GM12878 (cell line): ENCODE measurements at regions not wholly inside any gene's neighbourhood (a gene's known extent, or its start where the extent isn't known, plus 50 kb on each side); places are given as distances from the start of the nearest gene placed in this dataset.

ENCODE experiments used
- ATAC-seq: fragments of 200-7000 bp; cut with Tn5 transposase; 3 replicates; pipeline ENCODE4 v1.9.1; 2020; ENCODE audit warnings: mild to moderate bottlenecking, moderate library complexity
- BruUV-seq: library from RNA; stranded (reverse); fragments of 400-500 nt; replicated peaks from 2 replicates; lab custom pipeline; 2021; lab: Mats Ljungman, UMichigan
- CTCF ChIA-PET: fragments of 300-600 bp; sonication (Branson Sonifier 250); formaldehyde crosslinking; extraction: SDS; loops from one replicate; lab custom pipeline; 2021; ENCODE audit warnings: inconsistent platforms; lab: Yijun Ruan, JAX
- POLR2A ChIA-PET: fragments of 350-600 bp; formaldehyde crosslinking; extraction: SDS; loops from one replicate; lab custom pipeline; 2021; ENCODE audit warnings: inconsistent platforms; lab: Charles Lee
- RAD21 ChIA-PET: fragments of 300-600 bp; sonication (Branson Sonifier 250); formaldehyde crosslinking; loops from one replicate; lab custom pipeline; 2023; ENCODE audit warnings: antibody characterized with exemption; ENCODE audit not compliant: unreplicated experiment; lab: Charles Lee
- SMC1A ChIA-PET: fragments of 300-600 bp; sonication (Branson Sonifier 250); formaldehyde crosslinking; loops from one replicate; lab custom pipeline; 2023; ENCODE audit not compliant: unreplicated experiment, uncharacterized antibody; lab: Charles Lee
- DNase-seq: peaks from one replicate; pipeline ENCODE4 v3.0.0-alpha.2; 2011; ENCODE audit warnings: low read depth, low spot score
- FAIRE-seq: peaks from 3 replicates; lab custom pipeline; 2011; peaks lifted over from hg19 to GRCh38; lab: Jason Lieb, UNC
- H2AFZ ChIP-seq: 2 replicates; pipeline ENCODE4 v1.6.0; 2011; ENCODE audit warnings: low read depth, low read length, control low read depth; ENCODE audit not compliant: control insufficient read depth
- H3K27ac ChIP-seq: 2 replicates; pipeline ENCODE4 v1.5.1; 2011; ENCODE audit warnings: control low read depth; ENCODE audit not compliant: control insufficient read depth, insufficient read depth
- H3K27me3 ChIP-seq, 2 experiments: replicated peaks in 1 of 2; 2 replicates each; pipeline versions ENCODE4 v1.6.0 to v1.6.1; 2011; ENCODE audit warnings: low read length in 1 of 2; ENCODE audit not compliant: control insufficient read depth in 2 of 2, insufficient read depth in 2 of 2
- H3K36me3 ChIP-seq, 2 experiments: 2 replicates each; pipeline ENCODE4 v1.5.1; 2011; ENCODE audit warnings: low read length in 1 of 2; ENCODE audit not compliant: control insufficient read depth in 2 of 2, insufficient read depth in 2 of 2
- H3K4me1 ChIP-seq: 2 replicates; pipeline ENCODE4 v1.6.1; 2011; ENCODE audit warnings: mild to moderate bottlenecking, low read length, moderate library complexity, mixed read lengths; ENCODE audit not compliant: control insufficient read depth, insufficient read depth
- H3K4me2 ChIP-seq: 2 replicates; pipeline ENCODE4 v1.6.0; 2011; ENCODE audit warnings: control low read depth; ENCODE audit not compliant: control insufficient read depth, insufficient read depth
- H3K4me3 ChIP-seq: fragments of 200-600 bp; sonication (generic); 2 replicates; pipeline ENCODE4 v1.5.1; 2016
- H3K79me2 ChIP-seq: 2 replicates; pipeline ENCODE4 v1.6.0; 2011; ENCODE audit warnings: low read length; ENCODE audit not compliant: control insufficient read depth, insufficient read depth
- H3K9ac ChIP-seq: 2 replicates; pipeline ENCODE4 v1.8.0; 2011; ENCODE audit warnings: low read length, control low read depth, mixed read lengths; ENCODE audit not compliant: control insufficient read depth, insufficient read depth
- H3K9me3 ChIP-seq: replicated peaks from 3 replicates; pipeline ENCODE4 v1.5.1; 2011; ENCODE audit warnings: mild to moderate bottlenecking, low read length; ENCODE audit not compliant: control insufficient read depth, insufficient read depth
- H4K20me1 ChIP-seq: 2 replicates; pipeline ENCODE4 v1.6.0; 2011; ENCODE audit not compliant: control insufficient read depth, insufficient read depth
- BHLHE40 ChIP-seq, 2 experiments: fragments of 450-650 bp in 1 of 2; IDR thresholded peaks; 2 replicates each; pipeline ENCODE4 v1.6.1; 2011 to 2017; ENCODE audit warnings: low read depth in 2 of 2, borderline replicate concordance in 1 of 2, improper control_type of control experiment in 1 of 2, low read length in 1 of 2, mild to moderate bottlenecking in 1 of 2
- EP300 ChIP-seq, 2 experiments: fragments of 150-350 bp in 1 of 2; IDR thresholded peaks; 2 replicates each; pipeline ENCODE4 v1.6.1; 2011 to 2012; ENCODE audit warnings: low read depth in 2 of 2, low read length in 2 of 2, borderline replicate concordance in 1 of 2, improper control_type of control experiment in 1 of 2, inconsistent platforms in 1 of 2; ENCODE audit not compliant: control insufficient read depth in 1 of 2
- EZH2 ChIP-seq: IDR thresholded peaks from 2 replicates; pipeline ENCODE4 v1.6.1; 2012; ENCODE audit warnings: low read depth, mild to moderate bottlenecking, control low read depth, inconsistent platforms, low read length, borderline replicate concordance; ENCODE audit not compliant: control insufficient read depth
- GABPA ChIP-seq: IDR thresholded peaks from 2 replicates; pipeline ENCODE4 v1.6.1; 2014; ENCODE audit warnings: antibody characterized with exemption, low read depth, mild to moderate bottlenecking, inconsistent platforms
- MTA3 ChIP-seq: IDR thresholded peaks from 2 replicates; pipeline ENCODE4 v1.6.1; 2012; ENCODE audit warnings: low read length, inconsistent platforms, borderline replicate concordance
- NFYB ChIP-seq: IDR thresholded peaks from 2 replicates; pipeline ENCODE4 v1.6.1; 2011; ENCODE audit warnings: low read depth, mild to moderate bottlenecking, low read length, improper control_type of control experiment, moderate library complexity; ENCODE audit not compliant: insufficient read depth
- SMARCA5 ChIP-seq: fragments of 450-650 bp; IDR thresholded peaks from 2 replicates; pipeline ENCODE4 v1.6.1; 2017; ENCODE audit warnings: mild to moderate bottlenecking
- SREBF2 ChIP-seq: IDR thresholded peaks from 2 replicates; pipeline ENCODE4 v1.6.1; 2012; ENCODE audit warnings: mild to moderate bottlenecking, low read length
- YY1 ChIP-seq: IDR thresholded peaks from 2 replicates; pipeline ENCODE4 v1.6.1; 2011; ENCODE audit warnings: low read depth, mild to moderate bottlenecking, low read length
- ZNF622 ChIP-seq: fragments of 450-650 bp; IDR thresholded peaks from 2 replicates; pipeline ENCODE4 v1.6.1; 2017; ENCODE audit warnings: mild to moderate bottlenecking, inconsistent platforms
- WGBS: methylation state at CpG from one replicate; pipeline ENCODE4 v1.1.6; 2016; ENCODE audit warnings: low lambda C conversion rate; ENCODE audit not compliant: insufficient replicate concordance, insufficient coverage; ENCODE audit errors: missing lambda C conversion rate; 5-methylcytosine and 5-hydroxymethylcytosine counted together
- in situ Hi-C: fragments of 300-500 bp; cut with MboI; formaldehyde crosslinking; loops from 9 replicates; pipeline ENCODE4 v1.14.3; 2018; ENCODE audit warnings: mixed read lengths
- intact Hi-C: fragments of 100-400 bp; cut with micrococcal nuclease; formaldehyde crosslinking; loops from one replicate; pipeline ENCODE4 v1.14.2; 2022; ENCODE audit not compliant: unreplicated experiment
- TF ChIP-seq, protein P1 (sequence below): IDR thresholded peaks from 2 replicates; pipeline ENCODE4 v1.6.1; 2011; ENCODE audit warnings: borderline replicate concordance, low read depth, mild to moderate bottlenecking, moderate library complexity, mixed read lengths, low read length; ENCODE audit not compliant: insufficient read depth; ENCODE audit errors: extremely low read length
- TF ChIP-seq, protein P2 (sequence below): IDR thresholded peaks from 2 replicates; pipeline ENCODE4 v1.6.1; 2012; ENCODE audit warnings: low read length, inconsistent platforms
- TF ChIP-seq, protein P3 (sequence below): fragments of 450-650 bp; IDR thresholded peaks from 2 replicates; pipeline ENCODE4 v1.6.1; 2017; ENCODE audit warnings: mild to moderate bottlenecking
- TF ChIP-seq, protein P4 (sequence below): fragments of 450-650 bp; IDR thresholded peaks from 2 replicates; pipeline ENCODE4 v1.6.1; 2017; ENCODE audit warnings: antibody characterized with exemption, mild to moderate bottlenecking, moderate library complexity

DNA sequence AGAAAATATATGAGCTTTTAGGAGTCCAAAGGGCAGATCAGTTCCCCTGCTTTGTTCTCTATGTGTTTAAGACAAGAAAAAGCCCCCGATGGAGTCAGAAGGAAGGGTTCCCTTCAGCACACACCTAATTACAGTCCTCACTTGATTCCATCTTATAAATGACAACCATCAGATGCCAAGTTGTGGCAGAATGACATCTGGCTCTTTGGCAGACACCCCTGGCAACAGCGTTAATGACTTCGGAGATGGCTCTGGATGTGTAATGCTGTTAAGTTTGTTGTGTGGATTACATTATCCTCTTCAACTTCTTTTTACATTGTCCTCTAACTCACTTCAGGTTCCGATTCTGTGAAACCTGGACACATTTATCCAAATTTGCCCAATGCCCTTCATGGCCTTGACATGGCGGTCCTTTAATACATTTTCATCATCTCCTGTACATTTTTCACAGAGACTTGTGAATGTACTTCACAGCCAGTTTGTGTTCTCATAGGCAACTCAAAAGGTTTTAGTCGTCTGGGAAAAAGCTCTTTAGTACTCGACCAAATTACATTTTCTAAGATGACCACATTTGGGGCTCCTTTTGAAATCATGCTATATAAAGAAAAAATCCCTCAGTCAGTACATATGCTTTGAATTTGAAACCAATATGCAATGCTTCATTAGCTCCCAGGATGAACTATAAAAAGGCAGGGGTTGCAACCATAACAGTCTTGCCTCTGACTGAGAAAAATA, 667.8 kb downstream of the NOVA1 start:
- ChIA-PET SMC1A (no interaction called here), CTCF (no interaction called here)
- no peak overlapping the region for H3K4me2 ChIP-seq
- TF ChIP-seq EZH2 (no peak), MTA3 (no peak), BHLHE40 (IDR thresholded peaks at IDR 0.05; ENCODE audit: borderline replicate concordance in 1 of 2, low read depth in 2 of 2, low read length in 1 of 2) (no peak), NFYB (no peak), SMARCA5 (no peak), YY1 (no peak), GABPA (no peak), SREBF2 (no peak), EP300 (IDR thresholded peaks at IDR 0.05; ENCODE audit: borderline replicate concordance in 1 of 2, control insufficient read depth in 1 of 2, low read depth in 2 of 2, low read length in 2 of 2) (no peak), ZNF622 (no peak)
- TF ChIP-seq, protein P1, sequence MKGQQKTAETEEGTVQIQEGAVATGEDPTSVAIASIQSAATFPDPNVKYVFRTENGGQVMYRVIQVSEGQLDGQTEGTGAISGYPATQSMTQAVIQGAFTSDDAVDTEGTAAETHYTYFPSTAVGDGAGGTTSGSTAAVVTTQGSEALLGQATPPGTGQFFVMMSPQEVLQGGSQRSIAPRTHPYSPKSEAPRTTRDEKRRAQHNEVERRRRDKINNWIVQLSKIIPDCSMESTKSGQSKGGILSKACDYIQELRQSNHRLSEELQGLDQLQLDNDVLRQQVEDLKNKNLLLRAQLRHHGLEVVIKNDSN: no peak
- TF ChIP-seq, protein P2, sequence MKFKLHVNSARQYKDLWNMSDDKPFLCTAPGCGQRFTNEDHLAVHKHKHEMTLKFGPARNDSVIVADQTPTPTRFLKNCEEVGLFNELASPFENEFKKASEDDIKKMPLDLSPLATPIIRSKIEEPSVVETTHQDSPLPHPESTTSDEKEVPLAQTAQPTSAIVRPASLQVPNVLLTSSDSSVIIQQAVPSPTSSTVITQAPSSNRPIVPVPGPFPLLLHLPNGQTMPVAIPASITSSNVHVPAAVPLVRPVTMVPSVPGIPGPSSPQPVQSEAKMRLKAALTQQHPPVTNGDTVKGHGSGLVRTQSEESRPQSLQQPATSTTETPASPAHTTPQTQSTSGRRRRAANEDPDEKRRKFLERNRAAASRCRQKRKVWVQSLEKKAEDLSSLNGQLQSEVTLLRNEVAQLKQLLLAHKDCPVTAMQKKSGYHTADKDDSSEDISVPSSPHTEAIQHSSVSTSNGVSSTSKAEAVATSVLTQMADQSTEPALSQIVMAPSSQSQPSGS: no peak
- TF ChIP-seq, protein P3, sequence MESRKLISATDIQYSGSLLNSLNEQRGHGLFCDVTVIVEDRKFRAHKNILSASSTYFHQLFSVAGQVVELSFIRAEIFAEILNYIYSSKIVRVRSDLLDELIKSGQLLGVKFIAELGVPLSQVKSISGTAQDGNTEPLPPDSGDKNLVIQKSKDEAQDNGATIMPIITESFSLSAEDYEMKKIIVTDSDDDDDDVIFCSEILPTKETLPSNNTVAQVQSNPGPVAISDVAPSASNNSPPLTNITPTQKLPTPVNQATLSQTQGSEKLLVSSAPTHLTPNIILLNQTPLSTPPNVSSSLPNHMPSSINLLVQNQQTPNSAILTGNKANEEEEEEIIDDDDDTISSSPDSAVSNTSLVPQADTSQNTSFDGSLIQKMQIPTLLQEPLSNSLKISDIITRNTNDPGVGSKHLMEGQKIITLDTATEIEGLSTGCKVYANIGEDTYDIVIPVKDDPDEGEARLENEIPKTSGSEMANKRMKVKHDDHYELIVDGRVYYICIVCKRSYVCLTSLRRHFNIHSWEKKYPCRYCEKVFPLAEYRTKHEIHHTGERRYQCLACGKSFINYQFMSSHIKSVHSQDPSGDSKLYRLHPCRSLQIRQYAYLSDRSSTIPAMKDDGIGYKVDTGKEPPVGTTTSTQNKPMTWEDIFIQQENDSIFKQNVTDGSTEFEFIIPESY: no peak
- TF ChIP-seq, protein P4, sequence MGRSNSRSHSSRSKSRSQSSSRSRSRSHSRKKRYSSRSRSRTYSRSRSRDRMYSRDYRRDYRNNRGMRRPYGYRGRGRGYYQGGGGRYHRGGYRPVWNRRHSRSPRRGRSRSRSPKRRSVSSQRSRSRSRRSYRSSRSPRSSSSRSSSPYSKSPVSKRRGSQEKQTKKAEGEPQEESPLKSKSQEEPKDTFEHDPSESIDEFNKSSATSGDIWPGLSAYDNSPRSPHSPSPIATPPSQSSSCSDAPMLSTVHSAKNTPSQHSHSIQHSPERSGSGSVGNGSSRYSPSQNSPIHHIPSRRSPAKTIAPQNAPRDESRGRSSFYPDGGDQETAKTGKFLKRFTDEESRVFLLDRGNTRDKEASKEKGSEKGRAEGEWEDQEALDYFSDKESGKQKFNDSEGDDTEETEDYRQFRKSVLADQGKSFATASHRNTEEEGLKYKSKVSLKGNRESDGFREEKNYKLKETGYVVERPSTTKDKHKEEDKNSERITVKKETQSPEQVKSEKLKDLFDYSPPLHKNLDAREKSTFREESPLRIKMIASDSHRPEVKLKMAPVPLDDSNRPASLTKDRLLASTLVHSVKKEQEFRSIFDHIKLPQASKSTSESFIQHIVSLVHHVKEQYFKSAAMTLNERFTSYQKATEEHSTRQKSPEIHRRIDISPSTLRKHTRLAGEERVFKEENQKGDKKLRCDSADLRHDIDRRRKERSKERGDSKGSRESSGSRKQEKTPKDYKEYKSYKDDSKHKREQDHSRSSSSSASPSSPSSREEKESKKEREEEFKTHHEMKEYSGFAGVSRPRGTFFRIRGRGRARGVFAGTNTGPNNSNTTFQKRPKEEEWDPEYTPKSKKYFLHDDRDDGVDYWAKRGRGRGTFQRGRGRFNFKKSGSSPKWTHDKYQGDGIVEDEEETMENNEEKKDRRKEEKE: no peak

More for the DNA sequence above, 667.8 kb downstream of the NOVA1 start:
- H3K9ac ChIP-seq: no peak overlapping the region
- POLR2A ChIA-PET: no interaction called here
- no peak overlapping the region for H3K4me3 ChIP-seq
- no peak for FAIRE-seq
- in situ Hi-C loops: no loop called here
- intact Hi-C loops: no loop called here
- no peaks in the 10 kb centered on the region; the same call in 2 of the 3 replicates for H3K9me3 ChIP-seq
- H2AFZ ChIP-seq: no peak overlapping the region
- WGBS: 40% methylated on average over 7 of the region's 7 CpGs
- H3K36me3 ChIP-seq: no peaks in the 10 kb centered on the region
- H3K4me1 ChIP-seq: no peaks in the 10 kb centered on the region
- BruUV-seq: no TSS peak
- H3K27ac ChIP-seq: no peak overlapping the region
- H4K20me1 ChIP-seq: no peaks in the 10 kb centered on the region
- ATAC-seq: no peak
- RAD21 ChIA-PET: no interaction called here
- H3K79me2 ChIP-seq: no peaks in the 10 kb centered on the region
- DNase-seq: no peak
- H3K27me3 ChIP-seq: no peaks in the 10 kb centered on the region
